ENCODE measurements at regions not wholly inside any gene's neighbourhood (a gene's known extent, or its start where the extent isn't known, plus 50 kb on each side); places are given as distances from the start of the nearest gene placed in this dataset.

- H3K27me3 ChIP-seq = no peaks in the 10 kb centered on the region
- H3K9me3 ChIP-seq = no peaks in the 10 kb centered on the region
- 93 to 98% methylated on average over 2 of the region's 2 CpGs for WGBS, 2 donors
- no peak for TF ChIP-seq POLR2A (IDR thresholded peaks at IDR 0.05)
- no peak for TF ChIP-seq CTCF (IDR thresholded peaks at IDR 0.05)
- intact Hi-C loops (cut with DNase I; ENCODE audit: low total_unique reads) = no loop called here
- no peaks in the 10 kb centered on the region for H3K4me1 ChIP-seq
- no peak overlapping the region for H3K4me3 ChIP-seq
- no peak for DNase-seq
- H3K36me3 ChIP-seq (ENCODE audit: low read depth, missing control alignments) = no peaks in the 10 kb centered on the region
- no peak overlapping the region for H3K27ac ChIP-seq
These were observed 202.8 kb upstream of the FOXQ1 start for GRCh38 chr6:1109134-1109533.

- Histone ChIP-seq H3K27ac (no peak overlapping the region), H3K4me3 (no peak overlapping the region), H3K9me3 (no peaks in the 10 kb centered on the region), H3K4me1 (no peaks in the 10 kb centered on the region), H3K36me3 (ENCODE audit: low read depth, missing control alignments) (no peaks in the 10 kb centered on the region), H3K27me3 (no peaks in the 10 kb centered on the region)
- no peak for DNase-seq
- TF ChIP-seq POLR2A (IDR thresholded peaks at IDR 0.05) = no peak
- no peak for TF ChIP-seq CTCF (IDR thresholded peaks at IDR 0.05)
- 93% methylated on average over 8 of the region's 8 CpGs for WGBS, 2 donors
- intact Hi-C loops (cut with DNase I; ENCODE audit: low total_unique reads) = no loop called here
These were observed 203.7 kb upstream of the FOXQ1 start for GRCh38 chr6:1108198-1108597.

- TF ChIP-seq POLR2A (IDR thresholded peaks at IDR 0.05) = no peak
- TF ChIP-seq CTCF (IDR thresholded peaks at IDR 0.05) = no peak
- Histone ChIP-seq H3K27ac (no peak overlapping the region), H3K9me3 (no peaks in the 10 kb centered on the region), H3K4me1 (no peaks in the 10 kb centered on the region), H3K27me3 (no peaks in the 10 kb centered on the region), H3K4me3 (no peak overlapping the region), H3K36me3 (ENCODE audit: low read depth, missing control alignments) (no peaks in the 10 kb centered on the region)
- intact Hi-C loops (cut with DNase I; ENCODE audit: low total_unique reads) = no loop called here
- WGBS, 2 donors = 86 to 89% methylated on average over 4 of the region's 4 CpGs
- no peak for DNase-seq
These were observed 204.3 kb upstream of the FOXQ1 start for GRCh38 chr6:1107578-1107977.

DNA sequence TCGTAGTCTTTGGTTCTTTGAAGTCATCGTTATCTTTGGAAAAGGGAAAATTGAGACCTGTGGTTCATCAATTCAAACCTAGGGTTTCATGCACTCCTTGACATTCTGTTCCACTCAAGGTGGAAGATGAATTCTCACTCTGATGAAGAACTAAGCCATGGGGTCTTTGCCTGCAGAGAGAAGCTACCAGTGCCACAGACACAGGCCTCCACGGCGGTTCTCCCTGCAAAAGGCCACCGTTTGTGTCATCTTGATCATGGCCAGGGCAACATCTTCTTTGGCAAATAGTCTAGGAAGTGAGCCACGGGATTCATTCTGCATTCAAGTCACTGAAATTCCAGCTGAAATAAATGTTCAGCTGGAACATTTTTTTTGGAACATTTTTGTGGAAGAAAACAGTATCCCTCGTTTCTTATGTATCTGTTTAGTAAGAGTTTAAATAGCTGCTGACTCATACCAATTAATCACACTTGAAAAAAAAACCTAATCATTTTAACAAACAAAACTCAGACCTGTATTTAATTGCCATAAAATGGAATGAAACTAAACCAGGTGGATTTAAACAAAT is 206.0 kb upstream of the FOXQ1 start:
- TF ChIP-seq POLR2A (IDR thresholded peaks at IDR 0.05) = no peak
- no peak for TF ChIP-seq CTCF (IDR thresholded peaks at IDR 0.05)
- Histone ChIP-seq H3K9me3 (no peaks in the 10 kb centered on the region), H3K27me3 (no peaks in the 10 kb centered on the region), H3K27ac (no peak overlapping the region), H3K36me3 (ENCODE audit: low read depth, missing control alignments) (no peaks in the 10 kb centered on the region), H3K4me3 (no peak overlapping the region), H3K4me1 (no peaks in the 10 kb centered on the region)
- 60 to 68% methylated on average over 7 of the region's 7 CpGs for WGBS, 2 donors
- intact Hi-C loops (cut with DNase I; ENCODE audit: low total_unique reads) = no loop called here
- no peak for DNase-seq

DNA sequence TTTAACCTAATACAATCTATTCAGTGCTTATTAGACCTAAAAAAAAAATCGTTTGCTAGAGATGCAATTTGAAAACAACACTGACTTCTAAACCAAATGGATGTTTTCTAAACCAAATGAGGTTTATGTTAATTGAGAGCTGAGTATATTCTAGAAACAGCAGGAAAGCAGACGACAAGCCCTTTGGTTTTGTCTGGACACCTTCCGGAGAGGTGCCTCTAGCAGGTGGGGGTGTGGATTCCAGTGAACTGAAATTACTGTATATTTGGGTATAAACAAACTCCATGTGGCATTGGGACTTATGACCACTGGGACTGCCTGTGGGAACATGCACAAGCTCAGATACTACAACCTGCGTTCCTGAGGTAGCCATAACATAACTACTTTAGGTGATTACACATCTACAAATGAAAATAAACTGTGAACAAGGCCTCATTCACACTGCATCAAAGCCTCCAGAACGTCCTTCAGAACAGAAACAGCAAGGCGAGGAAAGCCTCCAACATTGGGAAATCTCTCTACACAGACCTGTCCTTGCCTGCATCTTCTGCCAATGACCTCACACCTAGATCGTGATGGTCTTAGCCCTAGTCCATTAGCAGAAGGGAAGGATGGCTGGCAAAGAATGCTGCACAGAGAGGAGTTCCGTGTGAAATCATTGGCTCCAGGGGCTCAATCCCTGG is 206.8 kb upstream of the FOXQ1 start:
- Histone ChIP-seq H3K36me3 (ENCODE audit: low read depth, missing control alignments) (no peaks in the 10 kb centered on the region), H3K9me3 (no peaks in the 10 kb centered on the region), H3K4me3 (no peak overlapping the region), H3K27me3 (no peaks in the 10 kb centered on the region), H3K27ac (no peak overlapping the region), H3K4me1 (no peaks in the 10 kb centered on the region)
- no peak for TF ChIP-seq POLR2A (IDR thresholded peaks at IDR 0.05)
- no peak for DNase-seq
- WGBS, 2 donors = 65 to 71% methylated on average over 8 of the region's 8 CpGs
- intact Hi-C loops (cut with DNase I; ENCODE audit: low total_unique reads) = no loop called here

Measured in testis (tissue), 2 donors.